Osteoblast (primary cell): ENCODE measurements at regions not wholly inside any gene's neighbourhood (a gene's known extent, or its start where the extent isn't known, plus 50 kb on each side); places are given as distances from the start of the nearest gene placed in this dataset.

Experiments used
- DNase-seq: peaks from one replicate; pipeline ENCODE4 v3.0.0; 2011; ENCODE audit warnings: low spot score, mixed read lengths; ENCODE audit not compliant: insufficient read length; ENCODE audit errors: missing footprints
- H2AFZ ChIP-seq: 2 replicates; pipeline ENCODE4 v1.6.0; 2011; ENCODE audit warnings: mild to moderate bottlenecking, low read length
- H3K27ac ChIP-seq: 2 replicates; pipeline ENCODE4 v1.5.1; 2011; ENCODE audit warnings: mild to moderate bottlenecking, low read depth, low read length, moderate library complexity
- H3K27me3 ChIP-seq: 2 replicates; pipeline ENCODE4 v1.6.0; 2012; ENCODE audit warnings: mild to moderate bottlenecking, control low read depth, inconsistent platforms, low read length, moderate library complexity; ENCODE audit not compliant: insufficient read depth
- H3K36me3 ChIP-seq: 2 replicates; pipeline ENCODE4 v1.5.1; 2011; ENCODE audit warnings: mild to moderate bottlenecking, low read length, control low read depth, moderate library complexity; ENCODE audit not compliant: insufficient read depth
- H3K4me1 ChIP-seq: 2 replicates; pipeline ENCODE4 v1.5.1; 2011; ENCODE audit warnings: mild to moderate bottlenecking, low read length, control low read depth, moderate library complexity; ENCODE audit not compliant: insufficient read depth
- H3K4me2 ChIP-seq: 2 replicates; pipeline ENCODE4 v1.6.0; 2011; ENCODE audit warnings: mild to moderate bottlenecking, low read length; ENCODE audit not compliant: insufficient read depth
- H3K4me3 ChIP-seq: fragments of 200-600 bp; sonication (generic); 3 replicates; pipeline ENCODE4 v1.5.1; 2012; ENCODE audit warnings: mild to moderate bottlenecking, low read length, inconsistent platforms; ENCODE audit not compliant: insufficient read depth
- H3K79me2 ChIP-seq: 2 replicates; pipeline ENCODE4 v1.6.0; 2012; ENCODE audit warnings: mild to moderate bottlenecking, low read length, control low read depth, inconsistent platforms; ENCODE audit not compliant: insufficient read depth
- H3K9me3 ChIP-seq: 2 replicates; pipeline ENCODE4 v1.5.1; 2011; ENCODE audit warnings: low read depth, low read length, control low read depth
- H4K20me1 ChIP-seq: 2 replicates; pipeline ENCODE4 v1.6.0; 2012; ENCODE audit warnings: mild to moderate bottlenecking, low read length, control low read depth; ENCODE audit not compliant: insufficient read depth
- CTCF ChIP-seq: IDR thresholded peaks from 2 replicates; pipeline ENCODE4 v1.5.1; 2011; ENCODE audit warnings: mild to moderate bottlenecking, low read depth, low read length, moderate library complexity; ENCODE audit errors: extremely low read depth

DNA sequence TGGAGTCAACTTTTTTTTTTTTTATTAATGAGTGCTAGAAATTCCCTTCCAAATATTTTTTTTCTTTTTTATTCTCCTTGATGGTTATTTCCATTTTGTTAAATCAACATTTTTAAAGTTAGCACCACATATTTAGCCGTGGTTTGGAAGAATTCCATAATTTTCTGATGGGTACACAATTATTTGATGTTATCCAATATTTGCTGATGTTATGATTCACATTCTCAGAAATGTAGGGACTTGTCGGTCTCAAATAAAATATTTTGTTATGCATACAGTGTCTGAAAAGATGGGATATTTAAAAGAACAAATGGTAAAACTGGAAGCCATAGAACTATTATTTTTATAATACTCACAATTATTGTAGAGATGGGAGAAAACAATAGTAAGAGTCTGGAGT, 911.5 kb upstream of the GBE1 start:
- Histone ChIP-seq H3K9me3 (no peaks in the 10 kb centered on the region), H3K4me3 (no peak overlapping the region), H4K20me1 (no peaks in the 10 kb centered on the region), H3K36me3 (no peaks in the 10 kb centered on the region), H3K79me2 (no peaks in the 10 kb centered on the region), H3K27me3 (no peaks in the 10 kb centered on the region), H2AFZ (no peak overlapping the region), H3K27ac (no peak overlapping the region), H3K4me2 (no peak overlapping the region), H3K4me1 (no peaks in the 10 kb centered on the region)
- no peak for TF ChIP-seq CTCF
- DNase-seq, result no peak

DNA sequence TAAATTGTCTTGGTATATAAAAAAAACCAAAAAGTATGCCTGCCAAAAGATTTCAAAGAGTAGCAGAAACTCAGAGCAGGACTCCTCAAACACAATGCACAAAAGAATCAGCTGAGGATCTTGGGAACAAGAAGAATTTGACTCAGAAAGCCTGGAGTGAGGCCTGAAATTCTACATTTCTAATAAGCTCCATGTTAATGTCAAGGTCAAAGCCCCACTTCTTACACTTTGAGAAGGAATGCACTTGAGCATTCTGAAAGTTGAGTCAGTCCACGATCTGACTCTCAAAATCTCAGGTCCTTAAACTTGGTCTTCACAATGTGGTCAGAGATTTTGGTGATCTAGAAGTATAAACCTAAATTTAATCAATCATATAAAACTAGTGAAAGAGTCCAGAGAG, 910.0 kb upstream of the GBE1 start:
- H3K4me1 ChIP-seq, result no peaks in the 10 kb centered on the region
- H2AFZ ChIP-seq, result no peak overlapping the region
- H3K27ac ChIP-seq, result no peak overlapping the region
- H4K20me1 ChIP-seq, result no peaks in the 10 kb centered on the region
- no peak overlapping the region for H3K4me2 ChIP-seq
- H3K9me3 ChIP-seq, result no peaks in the 10 kb centered on the region
- peak; percentile 10 for DNase-seq
- H3K36me3 ChIP-seq, result no peaks in the 10 kb centered on the region
- H3K4me3 ChIP-seq, result no peak overlapping the region
- no peaks in the 10 kb centered on the region for H3K79me2 ChIP-seq
- H3K27me3 ChIP-seq, result no peaks in the 10 kb centered on the region
- no peak for TF ChIP-seq CTCF

DNA sequence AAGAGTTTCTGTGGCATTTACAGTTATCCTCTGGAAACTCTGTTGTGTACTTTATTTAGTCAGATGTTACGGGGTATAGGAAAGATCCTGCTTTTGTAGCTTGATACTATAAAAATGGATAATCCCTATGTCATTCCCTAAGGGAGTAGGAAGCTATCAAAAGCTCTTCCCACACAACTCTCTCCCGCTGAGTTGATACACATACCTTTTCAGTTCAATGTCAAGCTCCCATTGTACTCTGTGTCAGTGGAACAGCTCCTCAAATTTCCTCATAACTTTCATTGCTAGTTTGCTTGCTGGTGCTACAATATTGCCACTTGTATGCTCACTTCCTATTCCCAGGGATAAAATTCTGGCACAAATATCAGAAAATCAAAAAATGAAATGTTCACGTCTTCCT, 893.3 kb upstream of the GBE1 start:
- H4K20me1 ChIP-seq, result no peaks in the 10 kb centered on the region
- DNase-seq, result no peak
- H3K36me3 ChIP-seq, result no peaks in the 10 kb centered on the region
- H3K4me3 ChIP-seq, result no peak overlapping the region
- H3K27ac ChIP-seq, result no peak overlapping the region
- H3K9me3 ChIP-seq, result peaks cover 3% of the 10 kb centered on the region
- no peaks in the 10 kb centered on the region for H3K79me2 ChIP-seq
- no peak overlapping the region for H3K4me2 ChIP-seq
- no peak overlapping the region for H2AFZ ChIP-seq
- no peak for TF ChIP-seq CTCF
- no peaks in the 10 kb centered on the region for H3K27me3 ChIP-seq
- no peaks in the 10 kb centered on the region for H3K4me1 ChIP-seq

GRCh38 chr3:82643948-82644347, 882.5 kb upstream of the GBE1 start:
- Histone ChIP-seq H3K4me1 (no peaks in the 10 kb centered on the region), H2AFZ (no peak overlapping the region), H3K36me3 (no peaks in the 10 kb centered on the region), H3K79me2 (no peaks in the 10 kb centered on the region), H3K4me2 (no peak overlapping the region), H3K9me3 (no peaks in the 10 kb centered on the region), H3K27me3 (no peaks in the 10 kb centered on the region), H4K20me1 (no peaks in the 10 kb centered on the region), H3K27ac (no peak overlapping the region), H3K4me3 (no peak overlapping the region)
- no peak for TF ChIP-seq CTCF
- no peak for DNase-seq
